ENCODE measurements at regions not wholly inside any gene's neighbourhood (a gene's known extent, or its start where the extent isn't known, plus 50 kb on each side); places are given as distances from the start of the nearest gene placed in this dataset.
"Not testable (repeated sequence)": the region's sequence is repeated elsewhere in the genome, so short reads cannot be mapped to it uniquely, and the experiment has no call there.

DNA sequence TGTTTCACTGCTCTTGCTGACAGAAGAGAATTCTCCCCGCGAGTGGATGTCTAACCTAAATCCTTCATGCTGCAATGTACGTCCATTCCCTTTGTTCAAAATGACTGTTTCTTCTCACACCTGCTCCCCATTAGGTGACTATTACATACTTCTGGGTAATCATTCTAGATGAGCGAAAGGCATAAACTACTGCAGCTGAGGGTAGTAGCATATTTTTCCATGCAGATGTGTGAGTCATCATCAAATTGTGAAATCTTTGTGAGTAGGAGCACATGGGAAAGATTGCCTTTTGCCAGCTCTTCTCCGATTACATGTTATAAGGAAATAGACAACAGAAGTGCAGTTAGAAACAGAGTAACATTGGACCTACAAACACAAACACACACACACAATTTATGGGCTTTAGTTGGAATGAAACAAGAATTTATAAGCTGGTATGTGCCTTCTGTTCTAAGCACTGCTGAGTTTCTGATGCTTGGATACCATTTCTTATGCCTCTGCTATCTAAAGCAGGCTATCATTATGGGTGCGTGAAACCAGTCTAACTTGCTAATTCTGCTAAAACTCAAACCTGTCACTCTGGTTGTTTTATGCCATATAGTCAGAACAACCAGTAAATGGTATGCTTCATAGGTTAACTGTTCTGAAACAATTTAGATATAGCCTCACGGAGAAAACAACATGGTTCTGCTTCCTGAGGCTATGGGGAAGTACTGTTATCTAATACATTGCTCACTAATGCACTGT is 346.9 kb upstream of the PSMD7 start:
- no peak for DNase-seq
- WGBS (ENCODE audit: insufficient coverage, low coverage, low lambda C conversion rate, missing lambda C conversion rate), result 75% methylated on average over 6 of the region's 7 CpGs

DNA sequence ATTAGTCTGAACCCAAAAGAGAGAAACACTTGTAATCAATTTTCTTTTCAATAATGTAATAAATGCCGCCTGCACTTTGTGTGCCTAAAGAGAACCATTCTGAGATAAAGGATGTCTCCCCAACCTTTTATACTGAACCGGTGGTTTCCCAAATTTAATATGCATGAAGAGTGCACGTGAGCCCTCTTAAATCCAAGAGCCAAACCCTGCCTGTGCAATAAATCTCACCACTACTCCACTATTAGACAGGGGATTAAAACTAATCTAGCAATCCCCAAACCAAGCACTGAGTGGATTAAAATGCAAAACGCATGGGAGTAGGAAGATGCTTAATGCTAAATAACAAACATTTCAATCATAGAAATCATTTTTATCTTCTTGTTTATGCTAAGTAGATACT is 351.0 kb upstream of the PSMD7 start:
- DNase-seq (no peak), ATAC-seq (no peak)
- Histone ChIP-seq H3K4me3 (no peak overlapping the region), H3K4me1 (no peaks in the 10 kb centered on the region), H3K9me3 (no peaks in the 10 kb centered on the region), H3K27me3 (no peaks in the 10 kb centered on the region), H3K36me3 (no peaks in the 10 kb centered on the region), H3K27ac (no peak overlapping the region)
- intact Hi-C loops (cut with DNase I), result no loop called here
- 46% methylated on average over 4 of the region's 4 CpGs for WGBS (ENCODE audit: insufficient coverage, low coverage, low lambda C conversion rate, missing lambda C conversion rate)
- no peak for TF ChIP-seq POLR2A (IDR thresholded peaks at IDR 0.05)
- TF ChIP-seq, protein P1, sequence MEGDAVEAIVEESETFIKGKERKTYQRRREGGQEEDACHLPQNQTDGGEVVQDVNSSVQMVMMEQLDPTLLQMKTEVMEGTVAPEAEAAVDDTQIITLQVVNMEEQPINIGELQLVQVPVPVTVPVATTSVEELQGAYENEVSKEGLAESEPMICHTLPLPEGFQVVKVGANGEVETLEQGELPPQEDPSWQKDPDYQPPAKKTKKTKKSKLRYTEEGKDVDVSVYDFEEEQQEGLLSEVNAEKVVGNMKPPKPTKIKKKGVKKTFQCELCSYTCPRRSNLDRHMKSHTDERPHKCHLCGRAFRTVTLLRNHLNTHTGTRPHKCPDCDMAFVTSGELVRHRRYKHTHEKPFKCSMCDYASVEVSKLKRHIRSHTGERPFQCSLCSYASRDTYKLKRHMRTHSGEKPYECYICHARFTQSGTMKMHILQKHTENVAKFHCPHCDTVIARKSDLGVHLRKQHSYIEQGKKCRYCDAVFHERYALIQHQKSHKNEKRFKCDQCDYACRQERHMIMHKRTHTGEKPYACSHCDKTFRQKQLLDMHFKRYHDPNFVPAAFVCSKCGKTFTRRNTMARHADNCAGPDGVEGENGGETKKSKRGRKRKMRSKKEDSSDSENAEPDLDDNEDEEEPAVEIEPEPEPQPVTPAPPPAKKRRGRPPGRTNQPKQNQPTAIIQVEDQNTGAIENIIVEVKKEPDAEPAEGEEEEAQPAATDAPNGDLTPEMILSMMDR (IDR thresholded peaks at IDR 0.05), result no peak

More for the DNA sequence above, 346.9 kb upstream of the PSMD7 start:
- no peak overlapping the region for H3K27ac ChIP-seq
- no peak for TF ChIP-seq POLR2A (IDR thresholded peaks at IDR 0.05)
- TF ChIP-seq, protein P1 (IDR thresholded peaks at IDR 0.05), result no peak
- no peaks in the 10 kb centered on the region for H3K4me1 ChIP-seq
- no peak overlapping the region for H3K4me3 ChIP-seq
- intact Hi-C loops (cut with DNase I), result no loop called here
- no peaks in the 10 kb centered on the region for H3K9me3 ChIP-seq
- no peaks in the 10 kb centered on the region for H3K27me3 ChIP-seq
- H3K36me3 ChIP-seq, result no peaks in the 10 kb centered on the region
- peak in 1 of 4 donors; percentile 52 for ATAC-seq

DNA sequence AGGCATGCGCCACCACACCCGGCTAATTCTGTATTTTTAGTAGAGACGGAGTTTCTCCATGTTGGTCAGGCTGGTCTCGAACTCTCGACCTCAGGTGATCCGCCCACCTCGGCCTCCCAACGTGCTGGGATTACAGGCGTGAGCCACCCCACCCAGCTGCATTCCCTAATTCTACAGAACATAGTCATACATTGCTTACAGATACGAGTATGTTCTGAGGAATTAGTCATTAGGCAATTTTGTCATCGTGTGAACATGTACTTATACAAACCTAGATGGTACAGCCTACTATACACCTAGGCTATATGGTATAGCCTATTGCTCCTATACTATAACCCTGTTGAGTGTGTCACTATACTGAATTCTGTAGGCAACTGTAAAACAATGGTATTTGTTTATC is 353.4 kb upstream of the PSMD7 start:
- WGBS (ENCODE audit: insufficient coverage, low coverage, low lambda C conversion rate, missing lambda C conversion rate), result 80% methylated on average over 9 of the region's 11 CpGs
- ATAC-seq; H3K9me3 ChIP-seq; H3K27me3 ChIP-seq; DNase-seq; intact Hi-C loops (cut with DNase I); H3K4me3 ChIP-seq; H3K36me3 ChIP-seq; H3K4me1 ChIP-seq; H3K27ac ChIP-seq: not testable (repeated sequence)

DNA sequence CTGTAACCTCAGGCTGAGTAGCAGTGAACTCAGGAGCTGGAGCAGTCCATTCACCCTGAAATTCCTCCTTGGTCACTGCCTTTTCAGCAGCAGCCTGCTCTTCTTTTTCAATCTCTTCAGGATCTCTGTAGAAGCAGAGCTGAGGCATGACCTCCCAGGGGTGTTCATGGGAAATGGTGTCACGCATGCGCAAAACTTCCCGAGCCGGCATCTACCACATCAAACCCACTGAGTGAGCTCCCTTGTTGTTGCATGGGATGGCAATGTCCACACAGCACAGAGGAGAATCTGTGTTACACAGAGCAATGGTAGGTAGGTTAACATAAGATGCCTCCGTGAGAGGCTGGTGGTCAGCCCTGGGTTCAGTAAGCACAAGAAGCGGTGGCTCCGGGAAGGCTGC is 355.8 kb upstream of the PSMD7 start:
- ATAC-seq; H3K4me3 ChIP-seq; H3K9me3 ChIP-seq; H3K4me1 ChIP-seq; DNase-seq; H3K36me3 ChIP-seq; intact Hi-C loops (cut with DNase I); H3K27ac ChIP-seq; H3K27me3 ChIP-seq: not testable (repeated sequence)
- 76% methylated on average over 3 of the region's 7 CpGs for WGBS (ENCODE audit: insufficient coverage, low coverage, low lambda C conversion rate, missing lambda C conversion rate)

DNA sequence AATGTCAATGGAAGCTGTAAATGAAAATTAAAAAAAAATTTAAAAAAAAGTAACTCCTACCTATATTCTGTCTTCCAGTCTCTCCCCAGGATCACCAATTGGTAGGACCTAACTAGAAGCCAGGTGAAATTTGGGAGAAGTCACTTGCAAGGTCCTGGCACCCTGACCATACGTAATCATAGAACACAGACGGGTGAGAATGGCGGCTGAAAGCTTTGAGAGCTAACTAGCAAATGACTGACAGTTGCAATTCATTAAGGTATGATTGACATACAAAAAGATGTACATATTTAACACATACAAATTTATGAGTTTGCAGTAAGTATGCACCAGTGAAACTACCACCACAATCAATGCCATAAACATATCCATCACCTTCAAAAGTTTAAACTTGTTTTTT is 372.7 kb upstream of the PSMD7 start:
- no peak for TF ChIP-seq POLR2A (IDR thresholded peaks at IDR 0.05)
- TF ChIP-seq, protein P1 (IDR thresholded peaks at IDR 0.05), result no peak
- H3K27me3 ChIP-seq, result no peaks in the 10 kb centered on the region
- no peaks in the 10 kb centered on the region for H3K36me3 ChIP-seq
- ATAC-seq (no peak), DNase-seq (no peak)
- intact Hi-C loops (cut with DNase I), result no loop called here
- no peaks in the 10 kb centered on the region for H3K4me1 ChIP-seq
- H3K27ac ChIP-seq, result no peak overlapping the region
- H3K9me3 ChIP-seq, result no peaks in the 10 kb centered on the region
- H3K4me3 ChIP-seq, result no peak overlapping the region
- 41% methylated on average over 2 of the region's 3 CpGs for WGBS (ENCODE audit: insufficient coverage, low coverage, low lambda C conversion rate, missing lambda C conversion rate)

Measured in right lobe of liver (tissue), 6 donors.